ENCODE measurements at regions not wholly inside any gene's neighbourhood (a gene's known extent, or its start where the extent isn't known, plus 50 kb on each side); places are given as distances from the start of the nearest gene placed in this dataset.

DNA sequence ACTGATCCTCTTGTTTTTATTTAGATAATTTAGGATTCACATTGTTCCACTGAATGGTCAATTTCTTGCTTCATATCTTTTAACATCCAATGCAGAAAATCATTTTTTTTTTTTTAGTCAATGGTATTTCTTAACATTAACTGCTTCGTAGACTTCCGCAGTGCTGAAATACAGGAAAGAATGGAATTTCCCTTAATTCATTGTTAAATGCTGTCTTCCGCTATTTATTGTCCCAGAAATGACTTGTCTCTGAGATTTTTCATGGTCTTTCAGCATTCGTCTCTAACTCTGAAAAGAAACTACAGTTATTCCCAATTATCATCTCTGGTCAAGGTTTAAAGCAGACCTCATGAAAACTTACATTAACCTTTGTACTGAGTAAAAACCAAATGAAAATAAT is 1029.1 kb upstream of the MANEA start:
- DNase-seq = no peak
- Histone ChIP-seq H3K36me3 (no peaks in the 10 kb centered on the region), H3K27me3 (no peaks in the 10 kb centered on the region), H3K9me3 (no peaks in the 10 kb centered on the region), H3K4me3 (no peak overlapping the region), H3K4me1 (no peaks in the 10 kb centered on the region), H3K27ac (no peak overlapping the region)
- in situ Hi-C loops (cut with MboI; ENCODE audit: low sequenced_read_pairs in 4 of 4) (no loop called here), intact Hi-C loops (cut with DNase I; ENCODE audit: low total_unique reads) (no loop called here)
- no peak for TF ChIP-seq POLR2A (IDR thresholded peaks at IDR 0.05)
- TF ChIP-seq, protein P1, sequence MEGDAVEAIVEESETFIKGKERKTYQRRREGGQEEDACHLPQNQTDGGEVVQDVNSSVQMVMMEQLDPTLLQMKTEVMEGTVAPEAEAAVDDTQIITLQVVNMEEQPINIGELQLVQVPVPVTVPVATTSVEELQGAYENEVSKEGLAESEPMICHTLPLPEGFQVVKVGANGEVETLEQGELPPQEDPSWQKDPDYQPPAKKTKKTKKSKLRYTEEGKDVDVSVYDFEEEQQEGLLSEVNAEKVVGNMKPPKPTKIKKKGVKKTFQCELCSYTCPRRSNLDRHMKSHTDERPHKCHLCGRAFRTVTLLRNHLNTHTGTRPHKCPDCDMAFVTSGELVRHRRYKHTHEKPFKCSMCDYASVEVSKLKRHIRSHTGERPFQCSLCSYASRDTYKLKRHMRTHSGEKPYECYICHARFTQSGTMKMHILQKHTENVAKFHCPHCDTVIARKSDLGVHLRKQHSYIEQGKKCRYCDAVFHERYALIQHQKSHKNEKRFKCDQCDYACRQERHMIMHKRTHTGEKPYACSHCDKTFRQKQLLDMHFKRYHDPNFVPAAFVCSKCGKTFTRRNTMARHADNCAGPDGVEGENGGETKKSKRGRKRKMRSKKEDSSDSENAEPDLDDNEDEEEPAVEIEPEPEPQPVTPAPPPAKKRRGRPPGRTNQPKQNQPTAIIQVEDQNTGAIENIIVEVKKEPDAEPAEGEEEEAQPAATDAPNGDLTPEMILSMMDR (IDR thresholded peaks at IDR 0.05 in 4 of 5, conservative IDR thresholded peaks at IDR 0.05 in 1 of 5) = no peak
- ATAC-seq = no peak

DNA sequence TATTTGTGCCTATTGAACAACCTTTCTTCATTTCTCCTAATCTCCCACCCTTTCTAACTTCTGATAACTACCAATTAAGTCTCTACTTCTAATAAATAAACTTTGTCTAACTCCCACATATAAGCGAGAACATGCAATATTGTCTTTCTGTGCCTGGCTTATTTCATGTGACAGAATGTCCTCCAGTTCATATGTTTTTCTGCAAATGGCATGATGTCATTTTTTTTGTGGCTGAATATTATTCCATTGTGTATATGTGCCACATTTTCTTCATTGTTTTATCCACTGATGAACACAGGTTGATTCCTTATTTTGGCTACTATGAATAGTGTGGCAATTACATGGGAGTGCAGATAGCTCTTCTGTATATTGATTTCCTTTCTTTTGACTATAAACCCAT is 1041.5 kb upstream of the MANEA start:
- TF ChIP-seq, protein P1 (IDR thresholded peaks at IDR 0.05 in 4 of 5, conservative IDR thresholded peaks at IDR 0.05 in 1 of 5) = no peak
- TF ChIP-seq POLR2A (IDR thresholded peaks at IDR 0.05) = no peak
- no peak for ATAC-seq
- intact Hi-C loops (cut with DNase I; ENCODE audit: low total_unique reads) (no loop called here), in situ Hi-C loops (cut with MboI; ENCODE audit: low sequenced_read_pairs in 4 of 4) (no loop called here)
- Histone ChIP-seq H3K27me3 (no peaks in the 10 kb centered on the region), H3K4me1 (no peaks in the 10 kb centered on the region), H3K9me3 (no peaks in the 10 kb centered on the region), H3K27ac (no peak overlapping the region), H3K4me3 (no peak overlapping the region), H3K36me3 (no peaks in the 10 kb centered on the region)
- DNase-seq = no peak

DNA sequence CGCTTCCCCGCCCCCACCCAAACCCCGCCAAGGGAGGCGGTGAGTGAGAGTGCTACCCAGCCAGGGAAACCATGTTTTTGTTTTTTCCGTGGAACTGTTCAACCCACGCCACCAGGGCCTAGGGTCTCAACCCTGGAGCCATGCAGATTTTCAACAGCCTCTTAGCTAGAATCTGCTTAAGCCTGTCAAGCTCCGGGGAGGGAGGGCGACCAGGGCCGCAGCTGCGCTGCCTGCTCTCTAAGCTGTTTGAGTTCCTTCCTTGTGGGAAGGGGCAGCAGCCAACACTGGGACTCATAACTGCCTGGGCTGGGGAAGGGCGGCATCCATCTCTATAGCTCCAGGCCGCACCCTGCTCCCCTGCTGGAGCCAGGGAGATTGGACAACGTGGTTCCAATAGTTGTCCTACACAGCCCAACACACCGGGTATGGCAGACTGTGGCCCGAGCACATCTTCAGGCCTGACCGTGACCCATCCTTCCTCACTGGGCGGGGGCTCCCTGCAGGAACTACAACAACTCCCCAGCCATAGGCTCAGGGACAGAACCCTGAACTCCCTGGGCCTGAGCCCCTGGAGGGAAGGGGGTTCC is 1065.7 kb upstream of the MANEA start:
- no peak overlapping the region for H3K27ac ChIP-seq
- H3K27me3 ChIP-seq = no peaks in the 10 kb centered on the region
- H3K36me3 ChIP-seq = no peaks in the 10 kb centered on the region
- DNase-seq (no peak), ATAC-seq (no peak)
- peaks cover 0 to 6% (median 0%) of the 10 kb centered on the region in 3 donors for H3K9me3 ChIP-seq
- no peak overlapping the region for H3K4me3 ChIP-seq
- TF ChIP-seq POLR2A (IDR thresholded peaks at IDR 0.05) = no peak
- TF ChIP-seq, protein P1 (IDR thresholded peaks at IDR 0.05 in 4 of 5, conservative IDR thresholded peaks at IDR 0.05 in 1 of 5) = no peak
- in situ Hi-C loops (cut with MboI; ENCODE audit: low sequenced_read_pairs in 4 of 4) (no loop called here), intact Hi-C loops (cut with DNase I; ENCODE audit: low total_unique reads) (no loop called here)
- H3K4me1 ChIP-seq = no peaks in the 10 kb centered on the region

DNA sequence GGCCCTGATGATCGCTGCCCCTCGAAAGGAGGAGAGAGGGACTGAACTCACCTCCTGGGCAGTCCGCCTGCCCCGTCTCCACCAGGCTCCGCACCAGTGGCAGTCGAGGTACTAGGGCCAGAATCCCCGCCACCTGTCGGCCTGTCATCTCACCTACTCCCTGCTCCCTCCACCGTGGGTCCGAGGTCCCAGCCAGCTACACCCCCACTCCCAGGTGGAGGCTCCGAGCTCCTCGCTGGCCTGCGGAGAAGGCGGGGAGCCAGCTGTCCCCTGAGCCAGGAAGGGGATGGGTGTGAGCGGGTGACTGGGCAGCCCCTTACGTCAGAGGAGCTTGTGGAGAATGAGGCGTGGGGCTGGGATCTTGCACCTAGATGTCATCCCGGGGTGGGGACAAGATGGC is 1066.5 kb upstream of the MANEA start:
- Histone ChIP-seq H3K4me1 (no peaks in the 10 kb centered on the region), H3K36me3 (no peaks in the 10 kb centered on the region), H3K27ac (no peak overlapping the region), H3K9me3 (no peaks in the 10 kb centered on the region), H3K4me3 (no peak overlapping the region), H3K27me3 (no peaks in the 10 kb centered on the region)
- TF ChIP-seq POLR2A (IDR thresholded peaks at IDR 0.05) = no peak
- TF ChIP-seq, protein P1 (IDR thresholded peaks at IDR 0.05 in 4 of 5, conservative IDR thresholded peaks at IDR 0.05 in 1 of 5) = no peak
- DNase-seq (no peak), ATAC-seq (no peak)
- intact Hi-C loops (cut with DNase I; ENCODE audit: low total_unique reads) (no loop called here), in situ Hi-C loops (cut with MboI; ENCODE audit: low sequenced_read_pairs in 4 of 4) (no loop called here)

DNA sequence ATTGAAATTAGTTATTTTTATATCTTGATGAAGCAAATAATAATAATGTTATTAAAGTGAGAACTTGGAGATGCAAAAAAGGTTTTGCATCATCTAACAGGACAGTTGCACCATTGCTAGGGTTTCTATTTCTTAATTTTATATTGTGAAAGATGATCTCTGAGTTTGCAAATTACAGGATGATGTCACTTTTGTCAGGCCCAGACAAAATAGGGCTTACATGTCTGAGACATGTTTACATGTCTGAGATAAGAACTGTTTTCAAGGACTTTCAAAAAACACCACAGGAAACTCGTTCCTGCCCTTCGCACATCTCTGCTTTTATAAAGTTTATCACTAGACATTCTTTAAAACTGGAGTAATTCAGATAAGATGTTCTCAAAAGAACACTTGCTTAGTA is 1075.8 kb upstream of the MANEA start:
- intact Hi-C loops (cut with DNase I; ENCODE audit: low total_unique reads) (no loop called here), in situ Hi-C loops (cut with MboI; ENCODE audit: low sequenced_read_pairs in 4 of 4) (no loop called here)
- no peak overlapping the region for H3K4me3 ChIP-seq
- no peaks in the 10 kb centered on the region for H3K36me3 ChIP-seq
- ATAC-seq (no peak), DNase-seq (no peak)
- no peaks in the 10 kb centered on the region for H3K4me1 ChIP-seq
- H3K27me3 ChIP-seq = no peaks in the 10 kb centered on the region
- no peaks in the 10 kb centered on the region for H3K9me3 ChIP-seq
- TF ChIP-seq POLR2A (IDR thresholded peaks at IDR 0.05) = no peak
- TF ChIP-seq, protein P1 (IDR thresholded peaks at IDR 0.05 in 4 of 5, conservative IDR thresholded peaks at IDR 0.05 in 1 of 5) = no peak
- H3K27ac ChIP-seq = no peak overlapping the region

Measured in gastrocnemius medialis (tissue), 4 donors.